ENCODE measurements at regions not wholly inside any gene's neighbourhood (a gene's known extent, or its start where the extent isn't known, plus 50 kb on each side); places are given as distances from the start of the nearest gene placed in this dataset.

- TF ChIP-seq EZH2 (IDR thresholded peaks at IDR 0.05; ENCODE audit: borderline replicate concordance) (no peak), CTCF (IDR thresholded peaks at IDR 0.05; ENCODE audit: poor library complexity) (no peak), EZH2phosphoT487 (IDR thresholded peaks at IDR 0.05; ENCODE audit: low read depth, severe bottlenecking, unreplicated experiment) (no peak)
Observed at GRCh38 chr13:83125791-83126190, 756.5 kb downstream of the SLITRK1 start.

All from hepatocyte (in vitro differentiated cells).